Smooth muscle cell (in vitro differentiated cells): ENCODE measurements at regions not wholly inside any gene's neighbourhood (a gene's known extent, or its start where the extent isn't known, plus 50 kb on each side); places are given as distances from the start of the nearest gene placed in this dataset.

Experiments used
- DNase-seq: peaks from one replicate; lab custom pipeline; 2025; ENCODE audit not compliant: unreplicated experiment; lab: John Stamatoyannopoulos, UW
- H2AFZ ChIP-seq: fragments of 200-600 bp; sonication (generic); 2 replicates; pipeline ENCODE4 v1.6.0; 2016; ENCODE audit warnings: antibody characterized with exemption, low read depth, mild to moderate bottlenecking
- H3F3A ChIP-seq: fragments of 200-600 bp; sonication (generic); 2 replicates; pipeline ENCODE4 v1.6.0; 2017; ENCODE audit warnings: antibody characterized with exemption, low read depth
- H3K27ac ChIP-seq: fragments of 200-600 bp; sonication (generic); 2 replicates; pipeline ENCODE4 v1.5.1; 2016; ENCODE audit warnings: low read depth, mild to moderate bottlenecking
- H3K27me3 ChIP-seq: fragments of 200-600 bp; sonication (generic); 2 replicates; pipeline ENCODE4 v1.6.1; 2016; ENCODE audit warnings: low read depth, mild to moderate bottlenecking
- H3K36me3 ChIP-seq: fragments of 200-600 bp; sonication (generic); 2 replicates; pipeline ENCODE4 v1.5.1; 2016; ENCODE audit warnings: low read depth
- H3K4me1 ChIP-seq: fragments of 200-600 bp; sonication (generic); 2 replicates; pipeline ENCODE4 v1.5.1; 2016; ENCODE audit warnings: low read depth
- H3K4me2 ChIP-seq: fragments of 200-600 bp; sonication (generic); 2 replicates; pipeline ENCODE4 v1.6.0; 2016; ENCODE audit warnings: mild to moderate bottlenecking
- H3K4me3 ChIP-seq: fragments of 200-600 bp; sonication (generic); 2 replicates; pipeline ENCODE4 v1.5.1; 2016; ENCODE audit warnings: mild to moderate bottlenecking
- H3K79me2 ChIP-seq: fragments of 200-600 bp; sonication (generic); 2 replicates; pipeline ENCODE4 v1.6.0; 2016; ENCODE audit warnings: low read depth, mild to moderate bottlenecking
- H3K9ac ChIP-seq: fragments of 200-600 bp; sonication (generic); 2 replicates; pipeline ENCODE4 v1.6.0; 2016; ENCODE audit warnings: low read depth
- H3K9me3 ChIP-seq: fragments of 200-600 bp; sonication (generic); replicated peaks from 2 replicates; pipeline ENCODE4 v1.5.1; 2016; ENCODE audit warnings: low read depth
- H4K20me1 ChIP-seq: fragments of 200-600 bp; sonication (generic); 2 replicates; pipeline ENCODE4 v1.6.0; 2016; ENCODE audit warnings: low read depth
- WGBS: methylation state at CpG from one replicate; pipeline ENCODE4 v1.1.7; 2016; ENCODE audit warnings: low lambda C conversion rate; 5-methylcytosine and 5-hydroxymethylcytosine counted together
- TF ChIP-seq, protein P1 (sequence below): fragments of 200-600 bp; sonication (generic); IDR thresholded peaks from 2 replicates; pipeline ENCODE4 v1.5.1; 2017; ENCODE audit warnings: borderline replicate concordance, mild to moderate bottlenecking, antibody characterized with exemption; ENCODE audit not compliant: insufficient read depth, poor library complexity, severe bottlenecking

DNA sequence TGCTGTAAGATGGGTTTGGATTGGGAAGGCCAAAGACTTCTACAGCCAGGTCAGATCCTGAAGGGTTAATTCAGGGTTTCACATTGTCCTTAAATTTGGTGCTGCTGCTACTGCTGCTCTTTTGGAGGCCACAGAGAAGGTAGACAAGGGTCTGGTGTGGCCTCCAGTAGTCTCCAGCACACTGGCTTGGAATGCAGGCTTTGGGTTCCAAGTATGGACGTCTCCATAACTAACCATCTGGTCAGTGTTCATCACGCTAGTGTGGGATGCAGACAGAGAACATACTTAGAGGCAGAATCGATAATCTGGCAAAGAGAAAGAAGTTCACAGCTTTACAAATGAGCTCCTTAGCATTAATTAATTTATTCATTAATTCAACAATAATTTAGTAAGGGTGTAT lies 154.1 kb downstream of the ZBTB18 start:
- WGBS: 78% methylated on average over 3 of the region's 3 CpGs
- Histone ChIP-seq H3K9me3 (no peaks in the 10 kb centered on the region), H3K27ac (no peak overlapping the region)

DNA sequence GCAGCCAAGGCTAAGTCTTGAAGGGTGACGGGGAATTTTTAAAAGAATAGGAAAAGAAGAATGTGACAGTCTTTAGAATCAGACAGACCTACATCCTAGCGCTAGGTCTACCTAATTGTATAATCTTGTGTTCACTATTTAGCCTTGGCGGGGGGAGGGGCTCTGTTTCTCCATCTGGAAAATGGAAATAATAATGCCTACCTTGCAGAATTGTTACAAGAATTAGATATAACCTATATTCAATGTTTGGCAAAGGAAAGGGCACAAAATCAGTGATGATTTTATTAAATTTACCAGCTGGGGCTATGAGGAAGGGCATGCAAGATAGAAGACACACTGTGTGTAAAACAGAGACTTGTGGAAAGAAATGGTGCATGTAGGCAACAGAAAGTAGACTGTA lies 154.8 kb downstream of the ZBTB18 start:
- H3K4me1 ChIP-seq: no peaks in the 10 kb centered on the region
- H3K27ac ChIP-seq: no peak overlapping the region
- no peak overlapping the region for H3K4me2 ChIP-seq
- no peaks in the 10 kb centered on the region for H3K79me2 ChIP-seq
- no peaks in the 10 kb centered on the region for H3K27me3 ChIP-seq
- TF ChIP-seq, protein P1, sequence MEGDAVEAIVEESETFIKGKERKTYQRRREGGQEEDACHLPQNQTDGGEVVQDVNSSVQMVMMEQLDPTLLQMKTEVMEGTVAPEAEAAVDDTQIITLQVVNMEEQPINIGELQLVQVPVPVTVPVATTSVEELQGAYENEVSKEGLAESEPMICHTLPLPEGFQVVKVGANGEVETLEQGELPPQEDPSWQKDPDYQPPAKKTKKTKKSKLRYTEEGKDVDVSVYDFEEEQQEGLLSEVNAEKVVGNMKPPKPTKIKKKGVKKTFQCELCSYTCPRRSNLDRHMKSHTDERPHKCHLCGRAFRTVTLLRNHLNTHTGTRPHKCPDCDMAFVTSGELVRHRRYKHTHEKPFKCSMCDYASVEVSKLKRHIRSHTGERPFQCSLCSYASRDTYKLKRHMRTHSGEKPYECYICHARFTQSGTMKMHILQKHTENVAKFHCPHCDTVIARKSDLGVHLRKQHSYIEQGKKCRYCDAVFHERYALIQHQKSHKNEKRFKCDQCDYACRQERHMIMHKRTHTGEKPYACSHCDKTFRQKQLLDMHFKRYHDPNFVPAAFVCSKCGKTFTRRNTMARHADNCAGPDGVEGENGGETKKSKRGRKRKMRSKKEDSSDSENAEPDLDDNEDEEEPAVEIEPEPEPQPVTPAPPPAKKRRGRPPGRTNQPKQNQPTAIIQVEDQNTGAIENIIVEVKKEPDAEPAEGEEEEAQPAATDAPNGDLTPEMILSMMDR: no peak
- H4K20me1 ChIP-seq: no peaks in the 10 kb centered on the region
- 97% methylated on average over 3 of the region's 3 CpGs for WGBS
- no peak overlapping the region for H3K9ac ChIP-seq
- H3K36me3 ChIP-seq: no peaks in the 10 kb centered on the region
- no peak for DNase-seq
- no peaks in the 10 kb centered on the region for H3F3A ChIP-seq
- H3K4me3 ChIP-seq: no peak overlapping the region
- H2AFZ ChIP-seq: no peak overlapping the region
- no peaks in the 10 kb centered on the region for H3K9me3 ChIP-seq

More for the DNA sequence above, 154.1 kb downstream of the ZBTB18 start:
- H3K4me1 ChIP-seq: no peaks in the 10 kb centered on the region
- H3K9ac ChIP-seq: no peak overlapping the region
- DNase-seq: no peak
- H4K20me1 ChIP-seq: no peaks in the 10 kb centered on the region
- H3F3A ChIP-seq: no peaks in the 10 kb centered on the region
- no peaks in the 10 kb centered on the region for H3K36me3 ChIP-seq
- H3K4me3 ChIP-seq: no peak overlapping the region
- no peak overlapping the region for H2AFZ ChIP-seq
- no peaks in the 10 kb centered on the region for H3K79me2 ChIP-seq
- H3K4me2 ChIP-seq: no peak overlapping the region
- H3K27me3 ChIP-seq: no peaks in the 10 kb centered on the region
- TF ChIP-seq, protein P1: no peak

DNA sequence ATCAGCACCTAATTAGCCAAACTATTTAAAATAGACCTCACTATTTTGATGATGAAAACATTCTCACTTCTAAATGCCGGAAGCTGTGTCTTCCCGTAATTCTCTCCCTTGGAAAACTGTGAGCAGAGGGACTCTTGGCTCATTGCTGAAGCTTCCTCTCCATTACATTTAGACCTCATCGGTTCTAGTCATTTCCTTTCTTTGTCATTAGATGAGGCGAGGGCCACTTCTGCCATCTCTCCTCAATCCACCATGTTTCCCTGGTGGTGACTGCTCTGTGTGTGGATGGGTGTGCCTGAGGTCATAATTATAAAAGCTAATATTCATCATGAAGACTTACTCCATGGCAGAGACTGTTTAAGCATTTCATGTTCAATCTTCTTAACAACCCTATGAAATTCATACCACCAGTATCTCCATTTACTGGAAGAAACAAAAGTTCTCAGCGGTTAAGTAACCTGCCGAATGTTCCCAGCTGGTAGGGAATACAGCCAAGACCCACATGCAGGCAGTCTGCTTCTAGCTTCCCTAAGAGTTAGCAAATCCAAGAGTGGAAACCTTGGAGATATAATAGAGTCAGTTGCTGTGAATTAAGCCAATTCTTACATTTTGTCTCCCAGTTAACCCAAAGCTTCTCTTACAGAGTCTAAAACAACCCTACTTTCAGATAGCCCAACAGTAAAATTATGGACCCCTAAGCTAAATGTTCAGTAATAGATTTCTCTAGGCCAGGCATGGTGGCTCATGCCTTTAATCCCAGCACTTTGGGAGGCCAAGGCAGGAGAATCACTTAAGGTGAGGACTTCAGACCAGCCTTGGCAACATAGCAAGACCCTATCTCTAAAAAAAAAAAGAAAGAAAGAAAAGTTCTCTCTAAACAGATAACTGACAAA lies 156.2 kb downstream of the ZBTB18 start:
- Histone ChIP-seq H3K27me3 (no peaks in the 10 kb centered on the region), H3K27ac (no peak overlapping the region), H3K4me1 (no peaks in the 10 kb centered on the region), H3K79me2 (no peaks in the 10 kb centered on the region), H3F3A (no peaks in the 10 kb centered on the region), H3K4me2 (no peak overlapping the region), H3K9ac (no peak overlapping the region), H3K9me3 (no peaks in the 10 kb centered on the region), H4K20me1 (no peaks in the 10 kb centered on the region), H3K36me3 (no peaks in the 10 kb centered on the region), H2AFZ (no peak overlapping the region), H3K4me3 (no peak overlapping the region)
- TF ChIP-seq, protein P1: no peak
- DNase-seq: no peak
- WGBS: 96% methylated on average over 6 of the region's 6 CpGs

DNA sequence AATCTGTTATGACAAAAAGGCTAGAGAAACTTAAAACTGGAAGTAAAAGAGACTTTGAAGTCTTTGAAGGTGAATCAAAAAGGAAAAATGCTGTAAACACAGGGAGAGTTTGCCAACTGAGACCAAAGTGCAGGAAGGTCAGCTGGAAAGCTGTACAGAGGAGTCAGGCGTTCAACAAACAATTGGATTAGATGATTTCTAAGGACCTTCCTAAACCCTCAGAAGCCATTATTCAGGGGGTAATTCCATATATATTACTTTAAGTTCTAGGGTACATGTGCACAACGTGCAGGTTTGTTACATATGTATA lies 156.8 kb downstream of the ZBTB18 start:
- no peaks in the 10 kb centered on the region for H3K27me3 ChIP-seq

More for the DNA sequence above, 156.8 kb downstream of the ZBTB18 start:
- Histone ChIP-seq H3K4me1 (no peaks in the 10 kb centered on the region), H3K79me2 (no peaks in the 10 kb centered on the region), H3K36me3 (no peaks in the 10 kb centered on the region), H3F3A (no peaks in the 10 kb centered on the region), H3K9ac (no peak overlapping the region), H3K9me3 (no peaks in the 10 kb centered on the region), H3K4me2 (no peak overlapping the region), H2AFZ (no peak overlapping the region), H4K20me1 (no peaks in the 10 kb centered on the region), H3K27ac (no peak overlapping the region), H3K4me3 (no peak overlapping the region)
- DNase-seq: no peak
- 100% methylated on average over 2 of the region's 2 CpGs for WGBS
- TF ChIP-seq, protein P1: no peak
